SK-N-SH (cell line): ENCODE measurements at regions not wholly inside any gene's neighbourhood (a gene's known extent, or its start where the extent isn't known, plus 50 kb on each side); places are given as distances from the start of the nearest gene placed in this dataset.

Experiments
- CTCF ChIA-PET: fragments of 300-600, 350-600 bp; formaldehyde crosslinking; extraction: SDS; loops from one replicate; lab custom pipeline; 2021; lab: Yijun Ruan, JAX
- POLR2A ChIA-PET: fragments of 350-600 bp; sonication (Branson Sonifier 250); formaldehyde crosslinking; extraction: SDS; loops from one replicate; lab custom pipeline; 2020; ENCODE audit warnings: antibody characterized with exemption, inconsistent platforms; lab: Yijun Ruan, JAX
- DNase-seq: peaks from one replicate; pipeline ENCODE4 v3.0.0; 2012
- H2AFZ ChIP-seq: fragments of 200-600 bp; sonication (generic); 2 replicates; pipeline ENCODE4 v1.8.1; 2016; ENCODE audit warnings: antibody characterized with exemption, mild to moderate bottlenecking, low read depth
- H3F3A ChIP-seq: fragments of 200-600 bp; sonication (generic); replicated peaks from 2 replicates; pipeline ENCODE3; 2016; ENCODE audit warnings: antibody characterized with exemption, mild to moderate bottlenecking; ENCODE audit not compliant: insufficient read depth
- H3K27ac ChIP-seq, 2 experiments: fragments of 200-500 bp in 1 of 2; fragments of 200-600 bp in 1 of 2; sonication (Bioruptor generic) in 1 of 2; sonication (generic), shearing (Covaris generic) in 1 of 2; 2 replicates each; pipeline versions ENCODE4 v1.5.1 to v1.6.1; 2014 to 2016; ENCODE audit warnings: low read depth in 2 of 2, inconsistent platforms in 1 of 2, low read length in 1 of 2, mild to moderate bottlenecking in 1 of 2, mixed read lengths in 1 of 2
- H3K27me3 ChIP-seq: fragments of 200-600 bp; sonication (generic), shearing (Covaris generic); 2 replicates; pipeline ENCODE4 v1.6.1; 2016; ENCODE audit warnings: mixed run types; ENCODE audit not compliant: insufficient read depth
- H3K36me3 ChIP-seq, 2 experiments: fragments of 200-500 bp in 1 of 2; fragments of 200-600 bp in 1 of 2; sonication (Bioruptor generic) in 1 of 2; sonication (generic) in 1 of 2; replicated peaks in 1 of 2; 2 replicates each; pipeline versions ENCODE3 to v1.5.1; 2014 to 2016; ENCODE audit warnings: low read length in 1 of 2, mild to moderate bottlenecking in 1 of 2; ENCODE audit not compliant: insufficient read depth in 2 of 2, control insufficient read depth in 1 of 2
- H3K4me1 ChIP-seq, 2 experiments: fragments of 200-500 bp in 1 of 2; fragments of 200-600 bp in 1 of 2; sonication (Bioruptor generic) in 1 of 2; sonication (generic), shearing (Covaris generic) in 1 of 2; 2 replicates each; pipeline versions ENCODE4 v1.5.1 to v1.6.1; 2014 to 2016; ENCODE audit warnings: low read depth in 1 of 2, low read length in 1 of 2, mixed run types in 1 of 2; ENCODE audit not compliant: insufficient read depth in 2 of 2, control insufficient read depth in 1 of 2
- H3K4me2 ChIP-seq: fragments of 200-600 bp; sonication (generic), shearing (Covaris generic); 2 replicates; pipeline ENCODE4 v1.6.1; 2017; ENCODE audit warnings: mixed run types
- H3K4me3 ChIP-seq, 2 experiments: fragments of 200-500 bp in 1 of 2; fragments of 200-600 bp in 1 of 2; sonication (Bioruptor generic) in 1 of 2; sonication (generic), shearing (Covaris generic) in 1 of 2; 2 replicates each; pipeline versions ENCODE4 v1.5.1 to v1.8.1; 2014 to 2016; ENCODE audit warnings: low read depth in 2 of 2, inconsistent platforms in 1 of 2, low read length in 1 of 2, mild to moderate bottlenecking in 1 of 2, mixed read lengths in 1 of 2, moderate library complexity in 1 of 2
- H3K79me2 ChIP-seq: fragments of 200-600 bp; sonication (generic); 2 replicates; pipeline ENCODE4 v1.8.1; 2017; ENCODE audit warnings: mild to moderate bottlenecking; ENCODE audit not compliant: insufficient read depth
- H3K9ac ChIP-seq: fragments of 200-600 bp; sonication (generic); 2 replicates; pipeline ENCODE4 v1.6.1; 2017; ENCODE audit warnings: mixed run types
- H3K9me2 ChIP-seq: fragments of 200-600 bp; sonication (generic); 2 replicates; pipeline ENCODE4 v1.6.1; 2017; ENCODE audit warnings: mixed run types
- H3K9me3 ChIP-seq: fragments of 200-600 bp; sonication (generic); 2 replicates; pipeline ENCODE4 v1.6.1; 2017; ENCODE audit warnings: mixed run types, mild to moderate bottlenecking, moderate library complexity
- H4K20me1 ChIP-seq: fragments of 200-600 bp; sonication (generic); 2 replicates; pipeline ENCODE4 v1.6.1; 2017; ENCODE audit warnings: mild to moderate bottlenecking, mixed run types; ENCODE audit not compliant: insufficient read depth
- EP300 ChIP-seq, 2 experiments: IDR thresholded peaks; 2 replicates each; pipeline versions ENCODE4 v1.4.0 to v1.6.1; 2012; ENCODE audit warnings: borderline replicate concordance in 1 of 2, low read depth in 1 of 2, low read length in 1 of 2
- FOXJ3 ChIP-seq: sonication (generic); formaldehyde crosslinking; IDR thresholded peaks from 2 replicates; pipeline ENCODE4 v1.5.1; 2020; ENCODE audit warnings: mild to moderate bottlenecking, missing genetic modification reagents
- FOXM1 ChIP-seq: IDR thresholded peaks from 2 replicates; pipeline ENCODE4 v1.4.0; 2012; ENCODE audit warnings: low read depth, mild to moderate bottlenecking
- MEF2A ChIP-seq: IDR thresholded peaks from 2 replicates; pipeline ENCODE4 v1.4.0; 2012; ENCODE audit warnings: low read depth, borderline replicate concordance
- NRF1 ChIP-seq: IDR thresholded peaks from 2 replicates; pipeline ENCODE4 v1.6.1; 2012; ENCODE audit warnings: low read depth, mild to moderate bottlenecking, low read length
- PBX3 ChIP-seq: IDR thresholded peaks from 2 replicates; pipeline ENCODE4; 2012
- RFX5 ChIP-seq: IDR thresholded peaks from 2 replicates; pipeline ENCODE4 v1.6.1; 2012; ENCODE audit warnings: mild to moderate bottlenecking, improper control_type of control experiment, low read length
- TAF1 ChIP-seq: IDR thresholded peaks from 2 replicates; pipeline ENCODE4 v1.6.1; 2012; ENCODE audit warnings: low read depth, mild to moderate bottlenecking, low read length, moderate library complexity, borderline replicate concordance
- USF1 ChIP-seq: IDR thresholded peaks from 2 replicates; pipeline ENCODE4 v1.4.0; 2012; ENCODE audit warnings: low read depth, borderline replicate concordance
- USF2 ChIP-seq: fragments of 150-350 bp; IDR thresholded peaks from 2 replicates; pipeline ENCODE4 v1.6.1; 2017; ENCODE audit warnings: antibody characterized with exemption, low read length, low read depth, borderline replicate concordance
- YY1 ChIP-seq: IDR thresholded peaks from 2 replicates; pipeline ENCODE4 v1.4.0; 2012; ENCODE audit warnings: low read depth, mild to moderate bottlenecking
- WGBS: methylation state at CpG from one replicate; pipeline ENCODE4 v1.1.6; 2017; ENCODE audit warnings: low lambda C conversion rate; 5-methylcytosine and 5-hydroxymethylcytosine counted together

GRCh38 chr14:37869633-37870032, 274.2 kb downstream of the TTC6 start:
- TF ChIP-seq NRF1 (no peak), USF1 (no peak), FOXJ3 (CRISPR knock-in tag) (no peak), RFX5 (no peak), TAF1 (no peak), USF2 (no peak), MEF2A (no peak), YY1 (no peak)
- Histone ChIP-seq H3K9me3 (no peaks in the 10 kb centered on the region), H2AFZ (no peak overlapping the region), H3K4me1 (no peaks in the 10 kb centered on the region), H3F3A (no peaks in the 10 kb centered on the region), H3K36me3 (no peaks in the 10 kb centered on the region), H3K4me2 (no peak overlapping the region), H4K20me1 (no peaks in the 10 kb centered on the region), H3K4me3 (no peak overlapping the region), H3K9me2 (no peaks in the 10 kb centered on the region), H3K27me3 (no peaks in the 10 kb centered on the region), H3K79me2 (no peaks in the 10 kb centered on the region), H3K27ac (no peak overlapping the region), H3K9ac (no peak overlapping the region)
- CTCF ChIA-PET, result no interaction called here
- 0% methylated on average over 1 of the region's 2 CpGs for WGBS
- POLR2A ChIA-PET, result no interaction called here
- no peak for DNase-seq

- H3K9me3 ChIP-seq, result no peaks in the 10 kb centered on the region
- H3K36me3 ChIP-seq, result no peaks in the 10 kb centered on the region
- H3K79me2 ChIP-seq, result no peaks in the 10 kb centered on the region
- CTCF ChIA-PET, result no interaction called here
- no peak overlapping the region for H3K9ac ChIP-seq
- H3K9me2 ChIP-seq, result no peaks in the 10 kb centered on the region
- no peaks in the 10 kb centered on the region for H4K20me1 ChIP-seq
- no peaks in the 10 kb centered on the region for H3F3A ChIP-seq
- H3K27me3 ChIP-seq, result no peaks in the 10 kb centered on the region
- no peak overlapping the region for H2AFZ ChIP-seq
- H3K27ac ChIP-seq, result no peak overlapping the region
- no peak overlapping the region for H3K4me3 ChIP-seq
- POLR2A ChIA-PET, result no interaction called here
- no peak for DNase-seq
- H3K4me2 ChIP-seq, result no peak overlapping the region
- H3K4me1 ChIP-seq, result no peaks in the 10 kb centered on the region
- TF ChIP-seq FOXM1 (no peak), PBX3 (no peak), EP300 (IDR thresholded peaks at IDR 0.05; ENCODE audit: borderline replicate concordance in 1 of 2, low read depth in 1 of 2, low read length in 1 of 2) (no peak)
- WGBS, result 20% methylated on average over 5 of the region's 5 CpGs
Measured at GRCh38 chr14:37870170-37870569, 274.7 kb downstream of the TTC6 start.
